Kidney (tissue), 13 donors: ENCODE measurements at regions not wholly inside any gene's neighbourhood (a gene's known extent, or its start where the extent isn't known, plus 50 kb on each side); places are given as distances from the start of the nearest gene placed in this dataset.

Source experiments
- DNase-seq, 5 donors: peaks; one replicate each; pipeline ENCODE4 v3.0.0-alpha.2; 2013 to 2020
- FAIRE-seq: peaks from 2 replicates; lab custom pipeline; 2012; peaks lifted over from hg19 to GRCh38; lab: Jason Lieb, UNC
- H3K27ac ChIP-seq, 2 donors: one replicate each; pipeline ENCODE4 v1.7.0; 2013; ENCODE audit warnings: low read depth in 2 of 2, low read length in 2 of 2, inconsistent platforms in 1 of 2
- H3K27me3 ChIP-seq: one replicate; pipeline ENCODE4 v1.7.1; 2013; ENCODE audit warnings: low read length, inconsistent platforms; ENCODE audit not compliant: control insufficient read depth, insufficient read depth
- H3K36me3 ChIP-seq, 3 donors: one replicate each; pipeline versions ENCODE4 v1.7.0 to v1.7.1; 2013; ENCODE audit warnings: low read length in 3 of 3, control low read depth in 1 of 3, inconsistent platforms in 1 of 3; ENCODE audit not compliant: insufficient read depth in 3 of 3, control insufficient read depth in 2 of 3
- H3K4me1 ChIP-seq, 3 donors: one replicate each; pipeline versions ENCODE4 v1.7.0 to v1.7.1; 2013; ENCODE audit warnings: low read length in 3 of 3, inconsistent platforms in 1 of 3, low read depth in 1 of 3; ENCODE audit not compliant: control insufficient read depth in 2 of 3, insufficient read depth in 2 of 3
- H3K4me3 ChIP-seq, 3 donors: one replicate each; pipeline versions ENCODE4 v1.7.0 to v1.8.1; 2013; ENCODE audit warnings: low read length in 3 of 3, control low read depth in 1 of 3, inconsistent platforms in 1 of 3
- H3K9ac ChIP-seq, 3 donors: one replicate each; pipeline versions ENCODE4 v1.7.0 to v1.7.1; 2013; ENCODE audit warnings: low read length in 3 of 3, control low read depth in 1 of 3, inconsistent platforms in 1 of 3
- H3K9me3 ChIP-seq, 3 donors: one replicate each; pipeline versions ENCODE4 v1.7.0 to v1.7.1; 2013; ENCODE audit warnings: low read length in 3 of 3, control low read depth in 1 of 3, inconsistent platforms in 1 of 3; ENCODE audit not compliant: control insufficient read depth in 2 of 3, insufficient read depth in 1 of 3
- intact Hi-C: fragments of 100-400 bp; cut with DNase I; formaldehyde crosslinking; loops from one replicate; pipeline ENCODE4 v1.11.1; 2022
- TF ChIP-seq, protein P1 (sequence below): IDR thresholded peaks from 3 replicates; pipeline ENCODE4 v1.5.1; 2012; ENCODE audit warnings: mild to moderate bottlenecking, moderate library complexity, borderline replicate concordance; ENCODE audit not compliant: insufficient read depth; ENCODE audit errors: extremely low read depth
- donor health status: control.
- donor health status: control.
- donor health status: control.
- donor health status: control.
- donor health status: control.
- donor health status: DM: yes; HTN: yes; CAD: no.
- donor health status: Normal renal cell carcinoma (clear cell type).

DNA sequence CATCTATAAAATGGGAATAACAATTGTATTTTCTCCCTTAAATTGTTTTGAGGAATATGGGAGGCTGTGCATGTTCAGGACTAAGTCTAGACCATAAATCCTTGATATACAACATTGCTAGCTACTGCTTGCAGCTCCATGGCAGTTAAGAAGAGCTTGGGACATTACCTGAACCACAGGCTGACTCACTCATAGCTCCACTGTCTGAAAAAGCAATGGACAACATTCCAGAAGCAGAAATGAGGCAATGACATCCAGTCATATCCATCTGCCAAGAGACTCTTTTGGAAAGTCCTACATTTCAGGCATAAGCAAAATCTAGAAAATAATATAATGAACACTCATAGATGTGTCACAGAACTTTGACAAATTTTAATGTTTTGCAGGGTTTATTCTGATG is 167.3 kb upstream of the LEF1 start:
- no peak for DNase-seq
- no peaks in the 10 kb centered on the region for H3K9me3 ChIP-seq
- H3K36me3 ChIP-seq, result no peaks in the 10 kb centered on the region
- H3K4me1 ChIP-seq, result no peaks in the 10 kb centered on the region
- H3K27ac ChIP-seq, result no peak overlapping the region
- TF ChIP-seq, protein P1, sequence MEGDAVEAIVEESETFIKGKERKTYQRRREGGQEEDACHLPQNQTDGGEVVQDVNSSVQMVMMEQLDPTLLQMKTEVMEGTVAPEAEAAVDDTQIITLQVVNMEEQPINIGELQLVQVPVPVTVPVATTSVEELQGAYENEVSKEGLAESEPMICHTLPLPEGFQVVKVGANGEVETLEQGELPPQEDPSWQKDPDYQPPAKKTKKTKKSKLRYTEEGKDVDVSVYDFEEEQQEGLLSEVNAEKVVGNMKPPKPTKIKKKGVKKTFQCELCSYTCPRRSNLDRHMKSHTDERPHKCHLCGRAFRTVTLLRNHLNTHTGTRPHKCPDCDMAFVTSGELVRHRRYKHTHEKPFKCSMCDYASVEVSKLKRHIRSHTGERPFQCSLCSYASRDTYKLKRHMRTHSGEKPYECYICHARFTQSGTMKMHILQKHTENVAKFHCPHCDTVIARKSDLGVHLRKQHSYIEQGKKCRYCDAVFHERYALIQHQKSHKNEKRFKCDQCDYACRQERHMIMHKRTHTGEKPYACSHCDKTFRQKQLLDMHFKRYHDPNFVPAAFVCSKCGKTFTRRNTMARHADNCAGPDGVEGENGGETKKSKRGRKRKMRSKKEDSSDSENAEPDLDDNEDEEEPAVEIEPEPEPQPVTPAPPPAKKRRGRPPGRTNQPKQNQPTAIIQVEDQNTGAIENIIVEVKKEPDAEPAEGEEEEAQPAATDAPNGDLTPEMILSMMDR, result no peak
- intact Hi-C loops, result no loop called here
- no peak overlapping the region for H3K4me3 ChIP-seq
- FAIRE-seq, result no peak
- H3K27me3 ChIP-seq, result no peaks in the 10 kb centered on the region
- H3K9ac ChIP-seq, result no peak overlapping the region

DNA sequence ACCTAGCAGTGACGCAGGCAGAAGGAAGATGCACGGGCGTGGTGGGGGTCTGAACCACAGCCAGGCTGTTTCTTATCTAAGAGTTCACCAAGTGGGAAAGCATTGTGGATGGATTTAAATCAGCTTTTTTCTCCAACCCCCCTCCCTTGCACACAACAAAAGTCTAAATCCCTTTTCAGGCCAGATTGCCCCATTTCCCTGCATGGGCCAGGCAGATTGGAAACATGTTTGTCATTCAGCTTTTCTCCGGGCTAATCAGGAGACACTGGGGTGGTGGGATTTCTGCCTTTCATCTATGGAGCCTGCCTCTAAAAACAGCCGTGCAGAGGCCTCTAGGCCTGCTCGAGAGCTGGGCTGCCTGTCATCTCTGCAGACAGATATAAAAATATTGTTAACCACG is 166.3 kb upstream of the LEF1 start:
- H3K27ac ChIP-seq, result no peak overlapping the region
- intact Hi-C loops, result no loop called here
- H3K4me3 ChIP-seq, result no peak overlapping the region
- H3K9me3 ChIP-seq, result no peaks in the 10 kb centered on the region
- H3K36me3 ChIP-seq, result no peaks in the 10 kb centered on the region
- H3K9ac ChIP-seq, result no peak overlapping the region
- no peaks in the 10 kb centered on the region for H3K27me3 ChIP-seq
- no peaks in the 10 kb centered on the region for H3K4me1 ChIP-seq
- no peak for DNase-seq
- FAIRE-seq, result no peak
- TF ChIP-seq, protein P1, result no peak

DNA sequence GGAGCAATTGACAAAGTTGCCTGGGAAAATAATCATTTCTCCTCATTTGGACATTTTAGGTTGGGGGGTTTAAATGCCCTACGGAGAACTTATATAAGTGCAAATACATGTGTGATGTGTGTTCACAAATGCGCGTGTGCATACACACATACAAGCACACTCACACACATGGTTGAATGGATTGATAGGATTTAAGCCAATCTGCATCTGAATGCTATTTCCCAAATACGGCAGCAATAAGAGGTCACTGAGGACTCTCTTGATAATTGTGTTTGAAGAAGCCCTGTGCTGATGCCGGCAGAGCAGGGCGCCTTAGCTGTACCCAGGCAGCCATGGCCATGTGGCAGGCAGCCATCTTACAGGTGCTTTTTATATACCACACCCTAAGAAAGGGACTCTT is 165.3 kb upstream of the LEF1 start:
- intact Hi-C loops, result no loop called here
- no peak for FAIRE-seq
- Histone ChIP-seq H3K4me1 (no peaks in the 10 kb centered on the region), H3K27ac (no peak overlapping the region), H3K4me3 (no peak overlapping the region), H3K36me3 (no peaks in the 10 kb centered on the region), H3K9ac (no peak overlapping the region), H3K27me3 (no peaks in the 10 kb centered on the region), H3K9me3 (no peaks in the 10 kb centered on the region)
- no peak for DNase-seq
- TF ChIP-seq, protein P1, result no peak

DNA sequence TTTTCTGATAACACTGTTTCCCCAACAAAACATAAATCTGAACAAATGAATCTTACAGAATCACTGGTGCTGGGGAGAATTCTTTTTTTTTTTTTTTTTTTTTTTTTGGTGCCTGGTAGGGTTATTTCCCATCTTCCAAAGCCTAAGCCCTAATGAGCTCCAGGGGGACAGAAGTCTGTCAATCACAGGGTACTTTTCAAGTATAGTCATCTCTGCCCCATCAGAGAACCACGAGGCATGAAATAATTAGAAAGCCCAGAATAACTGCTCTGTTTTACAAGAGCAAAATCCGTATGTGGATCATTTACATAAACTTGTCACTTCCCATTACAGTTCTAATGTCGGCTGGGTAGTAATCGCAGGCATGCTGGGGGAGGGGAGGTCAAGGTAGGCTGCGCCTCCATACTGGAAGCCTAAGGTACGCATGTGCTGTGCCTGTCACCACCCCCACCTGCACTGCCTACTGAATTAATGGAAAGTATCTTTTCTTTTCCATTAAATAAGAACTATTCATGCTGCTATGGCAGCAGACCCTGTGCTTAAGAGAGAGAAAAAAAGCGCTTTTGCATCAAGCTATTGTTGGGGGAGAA is 164.7 kb upstream of the LEF1 start:
- Histone ChIP-seq H3K9me3 (no peaks in the 10 kb centered on the region), H3K4me3 (no peak overlapping the region), H3K27ac (no peak overlapping the region), H3K4me1 (no peaks in the 10 kb centered on the region), H3K27me3 (no peaks in the 10 kb centered on the region), H3K9ac (no peak overlapping the region), H3K36me3 (no peaks in the 10 kb centered on the region)
- intact Hi-C loops, result no loop called here
- FAIRE-seq (no peak), DNase-seq (no peak)
- TF ChIP-seq, protein P1, result no peak
